ENCODE measurements at regions not wholly inside any gene's neighbourhood (a gene's known extent, or its start where the extent isn't known, plus 50 kb on each side); places are given as distances from the start of the nearest gene placed in this dataset.
"Not testable (repeated sequence)": the region's sequence is repeated elsewhere in the genome, so short reads cannot be mapped to it uniquely, and the experiment has no call there.

DNA sequence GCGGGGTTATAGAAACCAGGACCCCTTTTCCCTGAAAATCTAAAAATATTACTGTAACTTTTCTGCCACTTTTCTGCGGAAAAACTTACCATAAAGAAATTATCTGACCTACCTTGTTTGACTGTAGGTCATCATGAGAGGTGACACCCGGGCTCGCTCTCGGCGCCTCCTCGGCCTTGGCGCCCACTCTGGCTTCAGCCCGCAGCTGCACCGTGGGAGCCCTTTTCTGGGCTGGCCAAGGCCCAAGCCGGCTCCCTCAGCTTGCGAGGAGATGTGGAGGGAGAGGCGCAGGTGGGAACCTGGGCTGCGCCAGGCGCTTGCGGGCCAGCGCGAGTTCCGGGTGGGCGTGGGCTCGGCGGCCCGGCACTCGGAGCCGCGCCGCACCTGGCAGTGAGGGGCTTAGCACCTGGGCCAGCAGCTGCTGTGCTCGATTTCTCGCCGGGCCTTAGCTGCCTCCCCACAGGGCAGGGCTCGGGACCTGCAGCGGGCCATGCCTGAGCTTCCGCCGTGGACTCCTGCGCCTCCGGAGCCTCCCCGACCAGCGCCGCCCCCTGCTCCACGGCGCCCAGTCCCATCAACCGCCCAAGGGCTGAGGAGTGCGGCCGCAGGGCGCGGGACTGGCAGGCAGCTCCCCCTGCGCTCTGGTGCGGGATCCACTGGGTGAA lies 107.7 kb upstream of the DNAJC10 start:
- Histone ChIP-seq H3K4me3 (ENCODE audit: low read depth, low read length) (no peak overlapping the region), H3K36me3 (ENCODE audit: control insufficient read depth, insufficient read depth, low read length) (no peaks in the 10 kb centered on the region), H3K27me3 (ENCODE audit: control insufficient read depth, insufficient read depth, low read length) (no peaks in the 10 kb centered on the region)
- no peak for TF ChIP-seq CTCF (IDR thresholded peaks at IDR 0.05; ENCODE audit: insufficient read depth, low read length, poor library complexity, severe bottlenecking)
- DNase-seq (ENCODE audit: low read depth), result no peak

GRCh38 chr2:182609005-182609404 lies 107.1 kb upstream of the DNAJC10 start:
- H3K27me3 ChIP-seq (ENCODE audit: control insufficient read depth, insufficient read depth, low read length); H3K4me3 ChIP-seq (ENCODE audit: low read depth, low read length); DNase-seq (ENCODE audit: low read depth); H3K36me3 ChIP-seq (ENCODE audit: control insufficient read depth, insufficient read depth, low read length): not testable (repeated sequence)

DNA sequence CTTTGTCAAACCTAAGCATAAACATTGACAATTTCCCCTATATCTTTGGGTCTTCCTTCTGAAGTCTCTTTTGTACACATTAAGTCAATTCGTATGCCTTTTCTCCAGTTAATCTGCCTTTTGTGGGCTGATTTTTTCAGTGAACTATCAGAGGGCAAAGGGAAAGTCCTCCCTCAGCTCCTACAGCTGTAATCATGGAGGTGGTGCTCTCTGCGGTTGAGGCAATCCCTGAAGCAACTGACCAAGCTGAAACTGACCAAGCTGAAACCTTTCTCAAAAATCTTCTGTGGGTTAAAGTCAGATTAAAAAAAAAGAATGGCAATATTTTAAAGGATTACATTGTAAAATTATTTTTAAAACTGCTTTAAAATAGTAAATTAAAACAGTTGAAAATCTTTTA lies 105.8 kb upstream of the DNAJC10 start:
- no peak for DNase-seq (ENCODE audit: low read depth)
- H3K36me3 ChIP-seq (ENCODE audit: control insufficient read depth, insufficient read depth, low read length), result no peaks in the 10 kb centered on the region
- no peak for TF ChIP-seq CTCF (IDR thresholded peaks at IDR 0.05; ENCODE audit: insufficient read depth, low read length, poor library complexity, severe bottlenecking)
- H3K27me3 ChIP-seq (ENCODE audit: control insufficient read depth, insufficient read depth, low read length), result no peaks in the 10 kb centered on the region
- H3K4me3 ChIP-seq (ENCODE audit: low read depth, low read length), result no peak overlapping the region

DNA sequence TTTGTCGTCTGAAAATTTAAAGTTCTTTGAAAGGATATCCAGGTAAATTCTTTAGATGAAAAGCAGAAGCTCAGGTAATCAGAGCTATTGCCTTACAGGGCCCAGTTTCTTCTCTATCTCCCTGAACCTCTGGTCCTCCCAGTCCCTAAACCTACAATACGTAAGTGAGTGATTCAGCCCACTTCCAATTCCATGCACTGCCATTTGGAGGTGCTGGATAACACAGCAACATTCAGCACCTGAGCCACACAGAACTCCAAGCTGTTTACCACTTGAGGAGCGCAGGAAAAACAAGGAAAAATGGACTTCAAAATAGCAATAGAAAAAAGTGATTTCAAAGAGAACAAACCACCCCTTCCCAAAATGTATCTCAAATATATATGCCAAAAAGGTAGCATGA lies 105.0 kb upstream of the DNAJC10 start:
- no peak for TF ChIP-seq CTCF (IDR thresholded peaks at IDR 0.05; ENCODE audit: insufficient read depth, low read length, poor library complexity, severe bottlenecking)
- no peaks in the 10 kb centered on the region for H3K36me3 ChIP-seq (ENCODE audit: control insufficient read depth, insufficient read depth, low read length)
- no peak overlapping the region for H3K4me3 ChIP-seq (ENCODE audit: low read depth, low read length)
- no peaks in the 10 kb centered on the region for H3K27me3 ChIP-seq (ENCODE audit: control insufficient read depth, insufficient read depth, low read length)
- no peak for DNase-seq (ENCODE audit: low read depth)

DNA sequence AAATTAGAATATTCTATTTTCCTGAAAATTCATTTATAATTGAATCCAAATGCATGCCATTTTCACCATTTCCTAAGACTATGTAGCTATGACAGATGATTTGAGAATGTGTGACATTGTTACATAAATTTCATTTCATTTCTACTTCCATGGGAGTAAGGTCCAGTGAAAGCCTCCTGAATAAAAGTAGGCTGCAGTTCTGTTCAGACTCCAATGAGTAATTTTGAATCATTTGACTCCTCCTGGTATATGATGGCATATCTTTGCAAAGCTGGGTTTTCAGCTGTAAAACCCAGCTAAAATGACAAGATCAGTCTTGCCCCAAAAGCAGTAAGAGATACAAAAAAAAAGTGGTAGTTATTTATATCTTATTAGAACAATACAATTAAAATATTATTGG lies 101.0 kb upstream of the DNAJC10 start:
- no peak for TF ChIP-seq CTCF (IDR thresholded peaks at IDR 0.05; ENCODE audit: insufficient read depth, low read length, poor library complexity, severe bottlenecking)
- no peak for DNase-seq (ENCODE audit: low read depth)
- Histone ChIP-seq H3K4me3 (ENCODE audit: low read depth, low read length) (no peak overlapping the region), H3K27me3 (ENCODE audit: control insufficient read depth, insufficient read depth, low read length) (no peaks in the 10 kb centered on the region), H3K36me3 (ENCODE audit: control insufficient read depth, insufficient read depth, low read length) (no peaks in the 10 kb centered on the region)

DNA sequence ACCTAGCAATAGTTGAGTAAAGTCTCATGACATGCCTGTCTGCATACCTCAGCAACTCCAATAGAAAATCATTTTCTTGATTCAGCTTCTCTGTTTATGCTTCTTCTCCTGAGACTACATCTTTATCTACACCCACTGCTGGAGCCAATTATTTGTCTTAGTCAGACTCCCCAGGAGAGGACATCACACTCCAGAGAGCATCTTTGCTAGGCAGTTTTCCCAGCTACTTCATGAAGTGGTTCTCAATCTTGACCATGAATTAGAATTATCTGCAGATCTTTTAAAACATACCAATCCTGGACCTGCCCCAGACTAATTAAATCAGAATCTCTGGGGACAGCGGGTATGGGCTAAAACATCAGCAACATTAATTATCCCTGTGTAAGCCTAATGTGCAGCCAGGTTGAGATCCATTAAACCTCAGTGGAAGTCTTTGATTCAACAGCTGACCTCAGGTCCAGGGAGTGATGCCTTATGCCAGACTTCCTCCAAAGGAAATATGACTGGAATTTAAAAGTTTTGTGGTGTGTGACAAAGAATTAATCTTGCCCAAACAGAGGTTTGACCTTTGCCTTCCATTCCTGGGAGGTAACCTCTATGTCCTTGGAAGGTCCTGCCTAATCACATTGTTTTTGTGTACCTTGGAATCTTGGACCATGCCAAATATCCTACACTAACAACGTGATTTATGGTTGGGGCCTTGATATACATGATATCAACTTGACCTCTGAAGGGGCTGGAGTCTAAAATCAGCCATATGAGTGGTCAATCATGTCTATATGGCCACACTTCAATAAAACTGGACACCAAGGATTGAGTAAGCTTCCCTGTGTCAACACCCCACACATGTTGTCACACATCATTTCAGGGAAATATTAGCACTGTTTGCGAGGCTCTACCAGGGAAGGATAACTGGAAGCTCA lies 99.3 kb upstream of the DNAJC10 start:
- no peak for TF ChIP-seq CTCF (IDR thresholded peaks at IDR 0.05; ENCODE audit: insufficient read depth, low read length, poor library complexity, severe bottlenecking)

More for the DNA sequence above, 99.3 kb upstream of the DNAJC10 start:
- no peaks in the 10 kb centered on the region for H3K36me3 ChIP-seq (ENCODE audit: control insufficient read depth, insufficient read depth, low read length)
- DNase-seq (ENCODE audit: low read depth), result peak; percentile 16
- no peaks in the 10 kb centered on the region for H3K27me3 ChIP-seq (ENCODE audit: control insufficient read depth, insufficient read depth, low read length)
- H3K4me3 ChIP-seq (ENCODE audit: low read depth, low read length), result no peak overlapping the region

Data from kidney epithelial cell (primary cell).